ENCODE measurements at regions not wholly inside any gene's neighbourhood (a gene's known extent, or its start where the extent isn't known, plus 50 kb on each side); places are given as distances from the start of the nearest gene placed in this dataset.
"Not testable (repeated sequence)": the region's sequence is repeated elsewhere in the genome, so short reads cannot be mapped to it uniquely, and the experiment has no call there.

GRCh38 chr2:22186261-22186828, 1062.6 kb downstream of the TDRD15 start:
- DNase-seq, result not testable (repeated sequence)

GRCh38 chr2:22189893-22190480, 1066.2 kb downstream of the TDRD15 start:
- DNase-seq, result no peak

GRCh38 chr2:22194218-22194617, 1070.5 kb downstream of the TDRD15 start:
- DNase-seq, result no peak

DNA sequence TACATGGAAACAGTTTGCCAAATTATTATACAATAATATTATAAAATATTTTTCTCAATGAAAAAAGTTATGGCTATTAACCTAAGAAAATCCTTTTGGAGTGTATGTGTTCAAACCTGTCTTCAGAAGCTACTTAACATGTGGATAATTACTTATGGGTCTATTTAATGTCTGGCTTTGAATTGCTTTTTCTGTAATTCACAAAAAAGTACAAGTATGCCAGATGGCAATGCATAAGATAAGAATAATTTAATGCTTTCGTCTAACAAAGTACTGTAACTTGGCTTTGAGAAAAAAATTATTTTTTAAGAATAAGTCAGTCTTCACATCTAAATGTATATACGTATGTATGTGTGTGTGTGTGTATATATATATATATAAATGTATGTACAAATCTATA, 1073.0 kb downstream of the TDRD15 start:
- peak in 1 of 2 experiments; percentile 13 for DNase-seq

GRCh38 chr2:22198381-22199283, 1074.9 kb downstream of the TDRD15 start:
- DNase-seq, result peak in 1 of 2 experiments; percentile 2

GRCh38 chr2:22199994-22200393, 1076.2 kb downstream of the TDRD15 start:
- no peak for DNase-seq

GRCh38 chr2:22209545-22209944, 1085.8 kb downstream of the TDRD15 start:
- no peak for DNase-seq

GRCh38 chr2:22213237-22213636, 1089.5 kb downstream of the TDRD15 start:
- no peak for DNase-seq

DNA sequence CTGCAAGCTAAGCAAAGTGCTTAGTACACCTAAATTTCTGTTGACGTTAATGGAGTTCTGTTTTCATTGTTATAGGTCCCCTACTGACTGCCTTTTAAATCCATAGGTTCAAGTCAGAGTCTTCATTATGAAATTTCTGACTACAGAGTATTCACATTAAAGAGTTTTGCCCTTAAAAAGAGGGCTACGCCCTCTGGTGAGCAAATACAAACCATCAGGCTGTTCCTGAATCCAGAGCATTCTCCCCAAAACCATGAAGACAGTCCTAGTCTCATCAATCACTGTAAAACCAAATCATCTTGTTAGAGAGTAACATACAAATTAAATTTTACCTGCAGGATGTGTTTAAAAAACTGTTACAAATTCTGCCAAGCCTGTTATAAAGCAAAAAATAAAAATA, 1091.7 kb downstream of the TDRD15 start:
- no peak for DNase-seq

DNA sequence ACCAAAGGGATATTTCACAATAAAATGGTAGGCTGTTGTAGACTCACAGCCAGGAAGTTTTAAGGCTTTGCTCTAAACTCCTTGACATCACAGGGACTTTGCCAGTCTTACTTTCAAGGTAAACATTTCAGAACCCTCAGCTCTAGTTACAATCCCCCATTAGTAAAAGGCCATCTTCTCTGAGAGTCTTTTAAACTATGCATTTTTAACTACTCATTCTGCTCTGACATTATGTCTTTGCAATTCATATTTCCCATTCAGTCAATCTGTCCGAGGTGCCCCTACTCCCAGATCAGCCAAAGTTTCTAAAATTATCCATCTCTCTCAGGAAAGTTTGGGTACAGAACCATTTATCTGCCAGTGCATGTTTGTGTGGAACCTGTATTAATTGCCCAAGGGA, 1094.1 kb downstream of the TDRD15 start:
- no peak for DNase-seq

DNA sequence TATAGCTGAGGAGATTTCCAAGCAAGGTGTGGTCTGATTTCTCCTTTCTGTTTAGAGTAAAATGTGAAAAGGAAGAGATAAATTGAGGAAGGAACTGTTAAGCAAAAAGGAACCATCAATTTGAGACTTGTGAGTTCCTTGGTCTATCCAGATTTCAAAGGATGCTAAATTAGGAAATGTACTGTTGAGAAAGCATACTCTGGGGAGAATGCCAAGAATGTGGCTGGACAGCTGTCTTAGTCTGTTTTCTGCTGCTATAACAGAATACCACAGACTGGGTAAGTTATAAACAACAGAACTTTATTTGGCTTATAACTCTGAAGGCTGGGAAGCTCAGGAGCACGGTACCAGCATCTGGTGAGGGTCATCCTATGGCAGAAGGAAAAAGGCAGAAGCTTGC, 1097.2 kb downstream of the TDRD15 start:
- DNase-seq, result peak; percentile 35 to 79

DNA sequence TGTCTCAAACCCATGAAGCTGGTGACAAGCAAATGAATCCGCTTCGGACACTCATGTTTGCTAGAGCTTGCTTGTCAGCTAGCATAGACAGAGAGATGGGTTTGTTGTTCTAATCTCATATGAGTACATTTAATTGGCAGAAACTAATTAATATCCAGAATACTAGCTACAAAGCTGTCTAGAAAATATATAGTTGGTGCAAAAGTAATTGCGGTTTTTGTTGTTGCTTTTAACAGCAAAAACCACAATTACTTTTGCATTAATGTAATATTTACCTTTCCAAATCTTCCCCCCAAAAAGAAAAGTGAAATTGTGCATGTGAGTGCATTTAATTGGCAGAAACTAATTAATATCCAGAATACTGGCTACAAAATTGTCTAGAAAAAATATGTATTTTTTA, 1115.2 kb downstream of the TDRD15 start:
- no peak for DNase-seq

- peak; percentile 61 to 87 for DNase-seq
These were observed 1123.7 kb downstream of the TDRD15 start for GRCh38 chr2:22247466-22247865.

- no peak for DNase-seq
These were observed 1125.1 kb downstream of the TDRD15 start for GRCh38 chr2:22248851-22249250.

DNA sequence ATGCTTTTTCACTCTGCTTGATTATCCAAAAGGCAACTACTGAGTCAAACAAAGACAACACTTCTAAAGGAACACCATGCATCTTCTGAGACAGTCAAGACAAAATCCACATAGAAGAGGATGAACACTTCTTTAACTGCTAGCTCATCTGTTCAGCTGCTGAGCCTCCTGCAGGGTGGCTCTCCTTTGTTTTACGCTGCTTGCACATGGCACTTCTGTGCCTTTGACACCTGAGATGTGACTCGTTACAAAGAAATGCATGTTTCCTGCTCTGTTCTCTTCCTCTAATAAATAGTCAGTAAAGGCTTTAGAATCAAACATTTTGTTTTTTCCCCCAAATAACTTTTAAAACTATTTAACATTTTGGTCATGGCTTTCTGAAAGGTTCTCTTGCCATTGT, 1129.4 kb downstream of the TDRD15 start:
- no peak for DNase-seq

- no peak for DNase-seq
These were observed 1123.8 kb upstream of the KLHL29 start for GRCh38 chr2:22261165-22261564.

GRCh38 chr2:22270341-22270740, 1114.6 kb upstream of the KLHL29 start:
- DNase-seq, result no peak

DNA sequence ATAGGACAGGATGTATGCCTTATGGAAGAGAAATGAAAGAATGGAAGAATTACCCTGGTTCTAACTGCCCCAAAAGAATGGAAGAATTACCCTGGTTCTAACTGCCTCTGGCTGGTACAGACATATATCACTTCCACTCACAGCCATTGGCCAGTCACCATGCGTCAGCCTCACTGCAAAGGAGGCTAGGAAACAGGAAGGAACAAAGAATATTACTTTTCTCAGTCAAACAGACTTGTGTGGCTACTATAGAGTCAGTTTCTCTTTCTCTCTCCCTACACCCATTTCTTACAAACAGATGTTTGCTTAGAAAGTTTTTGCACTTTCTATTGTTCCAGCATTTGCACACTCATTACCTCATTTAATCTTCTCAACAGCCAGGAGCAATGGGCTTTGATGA, 1111.1 kb upstream of the KLHL29 start:
- no peak for DNase-seq

- DNase-seq, result peak; percentile 30 to 72
These were observed 1110.3 kb upstream of the KLHL29 start for GRCh38 chr2:22274661-22275060.

DNA sequence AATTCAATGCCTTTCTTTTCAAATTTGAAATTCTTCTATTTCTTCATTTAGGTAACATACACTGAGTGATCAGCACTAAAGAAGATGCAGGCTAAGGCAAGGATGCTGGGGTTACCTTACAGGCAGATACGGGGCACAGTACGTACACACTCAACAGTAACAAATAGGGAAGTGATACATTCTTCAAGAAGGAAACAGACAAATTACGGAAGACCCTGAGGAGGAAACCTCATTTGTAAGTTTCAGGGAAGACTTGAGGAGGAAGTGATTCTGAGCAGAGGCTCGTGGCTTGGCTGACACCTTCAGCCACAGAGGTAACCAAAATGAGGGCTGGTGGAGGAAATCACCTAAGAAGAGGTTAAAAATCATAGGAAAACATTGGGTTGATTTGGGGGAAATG, 1108.3 kb upstream of the KLHL29 start:
- DNase-seq, result no peak

- peak in 1 of 2 experiments; percentile 45 for DNase-seq
These were observed 1105.4 kb upstream of the KLHL29 start for GRCh38 chr2:22279541-22279940.

DNA sequence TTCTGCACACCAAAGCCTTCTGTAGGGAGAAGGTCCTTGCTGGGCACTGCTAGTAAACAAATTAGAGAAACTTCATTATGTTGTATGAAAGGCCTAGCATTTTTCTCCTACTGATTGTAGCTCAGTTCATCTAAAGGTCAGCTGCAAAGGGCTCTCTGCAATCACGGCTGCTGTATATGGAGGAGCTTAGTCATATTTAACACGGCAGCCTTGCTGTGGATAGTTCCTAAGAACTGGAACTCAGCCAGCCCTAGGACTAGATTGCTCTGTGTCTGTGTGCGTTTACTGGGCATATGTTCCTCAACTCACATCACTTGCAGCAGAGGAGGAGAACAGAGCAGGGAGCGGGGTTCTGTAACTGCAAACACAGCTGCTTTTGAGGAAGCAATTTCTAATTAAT, 1103.9 kb upstream of the KLHL29 start:
- peak; percentile 60 to 91 for DNase-seq

GRCh38 chr2:22282220-22282619, 1102.8 kb upstream of the KLHL29 start:
- DNase-seq, result no peak

GRCh38 chr2:22282916-22283315, 1102.1 kb upstream of the KLHL29 start:
- DNase-seq, result no peak
